Fibroblast of villous mesenchyme (primary cell): ENCODE measurements at regions not wholly inside any gene's neighbourhood (a gene's known extent, or its start where the extent isn't known, plus 50 kb on each side); places are given as distances from the start of the nearest gene placed in this dataset.

Experiments used
- DNase-seq: peaks from one replicate; pipeline ENCODE4 v3.0.0-alpha.2; 2010; ENCODE audit warnings: low read depth
- H3K4me3 ChIP-seq: 2 replicates; pipeline ENCODE4 v1.5.1; 2011; ENCODE audit warnings: low read depth, mild to moderate bottlenecking, low read length
- CTCF ChIP-seq: IDR thresholded peaks from 2 replicates; pipeline ENCODE4 v1.5.1; 2012; ENCODE audit warnings: low read depth, mild to moderate bottlenecking, low read length; ENCODE audit not compliant: insufficient read depth

DNA sequence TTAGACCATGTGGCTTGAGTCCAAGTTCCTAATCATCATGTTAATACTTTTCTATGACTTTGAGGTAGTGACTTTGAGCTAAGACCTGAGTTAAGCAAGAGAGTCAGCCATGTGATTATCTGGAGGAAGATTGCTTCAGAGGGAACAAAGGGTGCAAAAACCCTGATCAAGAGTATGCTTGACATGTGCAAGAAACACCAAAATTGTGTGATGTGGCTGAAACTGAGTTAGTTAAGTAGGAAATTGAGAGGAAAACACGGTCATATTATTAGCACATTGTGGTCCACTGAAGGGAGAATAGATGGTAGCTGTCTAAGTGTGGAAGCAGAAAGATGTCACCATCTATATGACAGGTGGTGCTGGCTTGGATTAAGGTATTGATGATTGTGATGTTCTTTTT is 130.4 kb upstream of the MON1B start:
- no peak for DNase-seq
- TF ChIP-seq CTCF: no peak
- no peak overlapping the region for H3K4me3 ChIP-seq

DNA sequence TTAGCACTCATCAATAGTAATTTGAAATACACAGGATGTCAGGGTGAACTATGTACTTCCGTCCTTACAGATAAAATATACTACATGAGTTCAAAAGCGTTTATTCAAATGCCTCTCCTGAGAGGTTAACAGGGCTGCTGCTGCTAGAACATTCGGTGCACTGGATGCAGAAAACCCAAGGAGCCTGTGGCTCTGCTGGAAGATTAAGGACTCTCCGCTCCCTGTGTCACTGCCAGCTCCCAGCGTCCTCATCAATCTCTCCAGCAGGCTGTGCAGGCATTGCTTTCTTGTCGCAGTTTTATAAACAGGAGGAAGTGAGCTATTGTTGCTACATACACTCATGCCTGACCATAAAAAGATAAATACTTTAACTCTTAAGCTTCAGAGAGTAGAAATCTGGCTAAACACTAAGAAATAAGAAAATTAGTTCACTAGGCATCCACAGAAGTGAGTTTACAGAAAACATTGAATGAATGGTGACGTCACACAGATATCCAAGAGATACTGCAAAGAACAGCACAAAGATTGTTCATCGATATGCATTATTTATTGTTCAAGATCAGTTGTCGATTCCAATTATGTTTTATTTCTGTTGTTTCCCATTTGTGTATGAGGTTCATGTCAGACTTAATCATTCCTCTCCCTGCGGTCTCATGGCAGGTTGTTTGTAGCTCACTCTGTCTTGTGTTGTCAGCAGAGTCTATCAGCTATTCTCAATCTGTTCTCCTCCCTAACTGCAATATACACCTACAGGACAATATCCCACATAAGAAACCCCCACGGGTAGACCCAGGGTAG is 127.9 kb upstream of the MON1B start:
- DNase-seq: no peak
- TF ChIP-seq CTCF: no peak

DNA sequence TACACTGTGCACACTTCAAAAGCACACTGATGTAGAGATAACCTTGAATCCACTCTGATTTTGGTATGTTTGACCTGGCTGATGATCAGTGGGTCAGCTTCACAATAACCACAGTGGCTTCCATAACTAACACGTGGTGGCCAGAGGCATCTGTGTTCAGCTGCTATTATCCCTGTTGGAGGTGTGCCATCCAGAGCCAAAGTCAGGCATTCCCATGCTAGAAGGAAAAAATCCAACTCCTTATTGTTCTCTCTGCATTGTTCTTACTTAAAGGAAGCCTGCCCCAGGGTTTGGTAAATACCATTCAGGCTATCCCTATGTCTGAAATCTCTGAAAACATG is 127.3 kb upstream of the MON1B start:
- TF ChIP-seq CTCF: no peak
- no peak overlapping the region for H3K4me3 ChIP-seq
- DNase-seq: no peak

More for the DNA sequence above, 127.9 kb upstream of the MON1B start:
- no peak overlapping the region for H3K4me3 ChIP-seq

- no peak overlapping the region for H3K4me3 ChIP-seq
- TF ChIP-seq CTCF: no peak
- DNase-seq: no peak
These were observed 127.0 kb upstream of the MON1B start for GRCh38 chr16:77064037-77064436.

GRCh38 chr16:77066896-77067496 is 124.0 kb upstream of the MON1B start:
- no peak for DNase-seq
- no peak overlapping the region for H3K4me3 ChIP-seq
- TF ChIP-seq CTCF: no peak

GRCh38 chr16:77067900-77068299 is 123.1 kb upstream of the MON1B start:
- no peak for TF ChIP-seq CTCF
- no peak for DNase-seq
- H3K4me3 ChIP-seq: no peak overlapping the region
